ENCODE measurements at regions not wholly inside any gene's neighbourhood (a gene's known extent, or its start where the extent isn't known, plus 50 kb on each side); places are given as distances from the start of the nearest gene placed in this dataset.
"Not testable (repeated sequence)": the region's sequence is repeated elsewhere in the genome, so short reads cannot be mapped to it uniquely, and the experiment has no call there.

DNA sequence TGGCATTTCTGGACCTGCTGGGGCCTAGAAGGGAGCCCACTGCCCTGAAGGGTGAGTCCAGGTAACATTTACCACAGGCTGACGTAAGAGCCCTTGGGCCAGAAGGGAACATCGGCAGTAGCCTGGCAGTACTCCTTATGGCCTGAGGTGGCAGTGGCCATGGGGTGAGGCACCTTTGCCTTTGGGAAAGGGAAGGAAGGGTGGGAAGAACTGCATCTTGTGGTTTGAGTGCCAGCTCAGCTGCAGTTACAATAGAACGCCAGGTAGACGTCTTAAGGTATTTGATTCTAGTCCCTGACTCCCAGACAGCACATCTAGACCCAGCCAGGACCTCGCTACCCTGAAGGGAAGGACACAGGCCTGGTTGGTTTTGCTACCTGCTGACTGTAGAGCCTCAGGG lies 104.9 kb downstream of the SOX14 start:
- Histone ChIP-seq H3K4me3 (no peak overlapping the region), H3K36me3 (ENCODE audit: insufficient read depth, low read length) (no peaks in the 10 kb centered on the region), H3K27ac (no peak overlapping the region), H3K9ac (ENCODE audit: insufficient read length) (no peak overlapping the region), H3K9me3 (ENCODE audit: low read depth, low read length) (no peaks in the 10 kb centered on the region)
- no peak for DNase-seq (ENCODE audit: low read depth, low spot score)
- TF ChIP-seq EZH2 (IDR thresholded peaks at IDR 0.05) (no peak), POLR2AphosphoS5 (IDR thresholded peaks at IDR 0.05; ENCODE audit: borderline replicate concordance, low read depth, low read length) (no peak), FOXP2 (optimal IDR thresholded peaks at IDR 0.05; ENCODE audit: control extremely low read depth, extremely low read length, insufficient read depth) (no peak)

GRCh38 chr3:137872589-137872988 lies 108.5 kb downstream of the SOX14 start:
- not testable (repeated sequence) for DNase-seq (ENCODE audit: low read depth, low spot score); H3K9ac ChIP-seq (ENCODE audit: insufficient read length); H3K9me3 ChIP-seq (ENCODE audit: low read depth, low read length); H3K27ac ChIP-seq; H3K4me3 ChIP-seq; H3K36me3 ChIP-seq (ENCODE audit: insufficient read depth, low read length)

GRCh38 chr3:137896842-137897241 lies 113.1 kb upstream of the CLDN18 start:
- not testable (repeated sequence) for H3K27ac ChIP-seq; H3K9me3 ChIP-seq (ENCODE audit: low read depth, low read length); DNase-seq (ENCODE audit: low read depth, low spot score); H3K36me3 ChIP-seq (ENCODE audit: insufficient read depth, low read length); H3K9ac ChIP-seq (ENCODE audit: insufficient read length); H3K4me3 ChIP-seq

DNA sequence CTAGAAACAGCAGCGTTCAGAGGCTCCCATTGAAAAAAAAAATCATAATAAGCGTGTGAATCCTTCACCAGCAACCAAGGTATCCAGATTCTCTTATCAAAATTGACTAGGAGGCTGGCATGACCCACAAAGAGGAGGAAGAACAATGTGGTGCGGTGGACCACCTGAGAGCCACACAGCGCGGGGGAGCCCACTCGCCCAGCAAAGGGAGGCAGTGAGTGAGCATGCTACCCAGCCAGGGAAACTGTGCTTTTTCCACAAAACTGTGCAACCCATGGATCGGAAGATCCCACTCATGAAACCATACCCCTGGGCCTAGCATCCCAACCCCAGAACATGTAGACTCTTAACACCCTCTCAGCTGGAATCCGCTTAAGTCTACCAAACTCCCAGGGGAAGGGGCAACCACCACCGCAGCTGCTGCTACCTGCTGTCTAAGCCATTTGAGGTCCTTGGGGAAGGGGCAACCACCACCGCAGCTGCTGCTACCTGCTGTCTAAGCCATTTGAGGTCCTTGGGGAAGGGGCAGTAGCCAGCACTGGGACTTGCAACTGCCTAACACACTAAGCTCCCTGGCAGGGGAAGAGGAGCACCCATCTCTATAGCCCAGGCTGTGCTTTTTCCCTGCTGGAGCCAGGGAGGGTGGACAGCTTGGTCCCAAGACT lies 102.8 kb upstream of the CLDN18 start:
- H3K27ac ChIP-seq = no peak overlapping the region
- H3K9me3 ChIP-seq (ENCODE audit: low read depth, low read length) = no peaks in the 10 kb centered on the region
- H3K9ac ChIP-seq (ENCODE audit: insufficient read length) = no peak overlapping the region
- DNase-seq (ENCODE audit: low read depth, low spot score) = no peak
- TF ChIP-seq EZH2 (IDR thresholded peaks at IDR 0.05) (no peak), POLR2AphosphoS5 (IDR thresholded peaks at IDR 0.05; ENCODE audit: borderline replicate concordance, low read depth, low read length) (no peak), FOXP2 (optimal IDR thresholded peaks at IDR 0.05; ENCODE audit: control extremely low read depth, extremely low read length, insufficient read depth) (no peak)
- no peak overlapping the region for H3K4me3 ChIP-seq
- no peaks in the 10 kb centered on the region for H3K36me3 ChIP-seq (ENCODE audit: insufficient read depth, low read length)

DNA sequence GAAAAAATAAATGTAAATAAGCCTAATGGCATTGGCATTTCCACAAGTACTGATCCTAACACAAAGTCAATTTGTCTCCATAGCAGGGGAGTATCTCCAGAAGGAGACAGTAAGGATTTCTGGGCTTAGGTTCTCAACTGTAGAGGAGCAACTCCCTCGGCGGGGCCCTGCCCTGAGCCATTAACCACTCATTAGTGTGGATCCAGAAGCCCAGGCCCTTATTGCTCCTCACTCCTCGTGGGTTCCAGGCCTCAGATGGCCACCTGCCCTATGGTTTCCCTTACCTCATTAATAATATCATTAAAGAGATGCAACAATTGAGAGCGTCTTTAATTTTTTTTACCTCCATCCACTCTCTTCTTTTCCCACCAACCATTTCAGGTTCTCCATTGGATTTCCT lies 85.3 kb upstream of the CLDN18 start:
- Histone ChIP-seq H3K9me3 (ENCODE audit: low read depth, low read length) (no peaks in the 10 kb centered on the region), H3K4me3 (no peak overlapping the region), H3K27ac (no peak overlapping the region), H3K9ac (ENCODE audit: insufficient read length) (no peak overlapping the region), H3K36me3 (ENCODE audit: insufficient read depth, low read length) (no peaks in the 10 kb centered on the region)
- TF ChIP-seq FOXP2 (optimal IDR thresholded peaks at IDR 0.05; ENCODE audit: control extremely low read depth, extremely low read length, insufficient read depth) (no peak), EZH2 (IDR thresholded peaks at IDR 0.05) (no peak), POLR2AphosphoS5 (IDR thresholded peaks at IDR 0.05; ENCODE audit: borderline replicate concordance, low read depth, low read length) (no peak)
- no peak for DNase-seq (ENCODE audit: low read depth, low spot score)

DNA sequence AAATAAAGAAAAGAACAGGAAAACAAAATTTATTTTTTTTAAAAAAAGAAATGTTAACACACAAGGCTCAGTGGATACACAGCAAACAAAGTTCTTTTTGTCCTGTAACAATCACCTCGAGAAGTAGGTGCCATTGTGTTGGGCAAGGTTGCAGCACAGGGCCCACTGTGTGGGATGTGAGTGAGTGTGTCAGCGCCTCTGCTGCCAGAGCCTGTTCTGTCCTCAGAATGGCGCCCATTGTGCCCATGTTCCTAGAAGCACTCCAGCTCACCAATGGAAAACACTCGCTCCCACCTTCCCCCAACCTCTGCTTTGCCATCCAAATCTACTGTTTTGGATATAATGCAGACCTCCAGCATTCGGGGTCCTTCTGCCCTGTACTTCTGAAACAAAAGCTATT lies 84.9 kb upstream of the CLDN18 start:
- DNase-seq (ENCODE audit: low read depth, low spot score) = no peak
- no peak overlapping the region for H3K9ac ChIP-seq (ENCODE audit: insufficient read length)
- no peaks in the 10 kb centered on the region for H3K36me3 ChIP-seq (ENCODE audit: insufficient read depth, low read length)
- H3K27ac ChIP-seq = no peak overlapping the region
- H3K9me3 ChIP-seq (ENCODE audit: low read depth, low read length) = no peaks in the 10 kb centered on the region
- no peak for TF ChIP-seq FOXP2 (optimal IDR thresholded peaks at IDR 0.05; ENCODE audit: control extremely low read depth, extremely low read length, insufficient read depth)
- no peak for TF ChIP-seq POLR2AphosphoS5 (IDR thresholded peaks at IDR 0.05; ENCODE audit: borderline replicate concordance, low read depth, low read length)
- TF ChIP-seq EZH2 (IDR thresholded peaks at IDR 0.05) = no peak
- no peak overlapping the region for H3K4me3 ChIP-seq

GRCh38 chr3:137926991-137927390 lies 83.0 kb upstream of the CLDN18 start:
- Histone ChIP-seq H3K9ac (ENCODE audit: insufficient read length) (no peak overlapping the region), H3K27ac (no peak overlapping the region), H3K9me3 (ENCODE audit: low read depth, low read length) (no peaks in the 10 kb centered on the region), H3K4me3 (no peak overlapping the region), H3K36me3 (ENCODE audit: insufficient read depth, low read length) (no peaks in the 10 kb centered on the region)
- TF ChIP-seq POLR2AphosphoS5 (IDR thresholded peaks at IDR 0.05; ENCODE audit: borderline replicate concordance, low read depth, low read length) (no peak), EZH2 (IDR thresholded peaks at IDR 0.05) (no peak), FOXP2 (optimal IDR thresholded peaks at IDR 0.05; ENCODE audit: control extremely low read depth, extremely low read length, insufficient read depth) (no peak)
- no peak for DNase-seq (ENCODE audit: low read depth, low spot score)

DNA sequence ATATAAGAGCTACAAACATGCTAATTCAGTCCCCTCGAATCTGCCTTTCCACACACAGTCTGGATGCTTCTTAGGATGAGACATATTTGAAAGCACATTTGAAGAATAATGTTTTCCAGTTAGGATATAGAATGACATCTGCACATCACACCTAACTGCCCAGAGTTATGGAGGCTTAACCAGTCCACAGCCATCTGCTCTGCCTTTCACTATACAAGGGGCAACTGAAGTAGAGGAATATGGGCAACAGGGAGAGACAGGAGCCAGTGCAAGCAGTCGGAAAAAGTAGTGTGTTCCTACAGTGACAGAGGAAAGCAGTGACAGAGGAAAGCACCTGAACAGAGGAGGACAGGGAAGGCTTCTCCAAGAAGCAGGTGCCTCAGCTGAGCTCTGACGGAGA lies 79.0 kb upstream of the CLDN18 start:
- Histone ChIP-seq H3K36me3 (ENCODE audit: insufficient read depth, low read length) (no peaks in the 10 kb centered on the region), H3K4me3 (no peak overlapping the region), H3K27ac (no peak overlapping the region), H3K9ac (ENCODE audit: insufficient read length) (no peak overlapping the region), H3K9me3 (ENCODE audit: low read depth, low read length) (no peaks in the 10 kb centered on the region)
- TF ChIP-seq EZH2 (IDR thresholded peaks at IDR 0.05) (no peak), FOXP2 (optimal IDR thresholded peaks at IDR 0.05; ENCODE audit: control extremely low read depth, extremely low read length, insufficient read depth) (no peak), POLR2AphosphoS5 (IDR thresholded peaks at IDR 0.05; ENCODE audit: borderline replicate concordance, low read depth, low read length) (no peak)
- DNase-seq (ENCODE audit: low read depth, low spot score) = no peak

DNA sequence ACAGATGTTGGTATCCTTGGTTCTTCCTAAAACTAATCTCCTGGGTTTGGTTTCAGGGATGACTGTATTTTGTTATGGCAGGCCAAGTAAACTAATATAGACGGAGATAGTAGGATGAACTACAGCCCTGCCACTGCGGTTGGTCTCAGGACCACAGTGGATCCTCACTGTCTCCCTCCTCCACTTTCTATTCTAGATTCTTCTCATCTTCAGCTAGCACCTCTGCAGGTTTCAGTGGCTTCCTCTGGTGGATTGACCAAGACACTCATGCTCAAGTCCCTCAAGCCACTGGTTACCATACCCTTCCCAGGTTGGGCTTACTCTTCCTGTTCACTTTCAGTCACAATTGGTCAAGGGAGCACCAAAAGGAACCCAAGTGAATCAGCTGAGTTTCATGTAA lies 71.1 kb upstream of the CLDN18 start:
- DNase-seq (ENCODE audit: low read depth, low spot score) = no peak
- TF ChIP-seq EZH2 (IDR thresholded peaks at IDR 0.05) (no peak), POLR2AphosphoS5 (IDR thresholded peaks at IDR 0.05; ENCODE audit: borderline replicate concordance, low read depth, low read length) (no peak), FOXP2 (optimal IDR thresholded peaks at IDR 0.05; ENCODE audit: control extremely low read depth, extremely low read length, insufficient read depth) (no peak)
- Histone ChIP-seq H3K9ac (ENCODE audit: insufficient read length) (no peak overlapping the region), H3K27ac (no peak overlapping the region), H3K4me3 (no peak overlapping the region), H3K9me3 (ENCODE audit: low read depth, low read length) (no peaks in the 10 kb centered on the region), H3K36me3 (ENCODE audit: insufficient read depth, low read length) (no peaks in the 10 kb centered on the region)
